ENCODE measurements at regions not wholly inside any gene's neighbourhood (a gene's known extent, or its start where the extent isn't known, plus 50 kb on each side); places are given as distances from the start of the nearest gene placed in this dataset.

DNA sequence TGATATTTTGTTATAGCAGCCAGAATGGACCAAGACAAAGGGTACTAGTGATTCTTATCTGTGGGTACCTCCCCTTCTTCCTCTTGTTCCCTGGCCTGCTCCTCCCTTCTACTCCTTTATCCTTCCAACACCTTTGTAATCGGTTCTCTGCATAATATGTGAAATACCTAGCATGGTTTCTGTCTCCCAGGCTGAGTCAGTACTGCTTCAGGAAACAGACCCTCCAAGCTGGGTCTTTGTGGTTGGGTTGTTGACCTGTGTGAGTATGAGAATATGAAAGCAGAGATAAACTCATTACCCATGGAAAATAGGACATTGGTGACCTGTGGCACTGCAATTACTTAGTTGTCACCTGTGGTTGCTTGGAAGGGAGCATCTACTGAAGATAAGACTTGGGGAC, 69.3 kb upstream of the KLF13 start:
- Histone ChIP-seq H3K4me1 (peaks cover 18% of the 10 kb centered on the region), H3K4me3 (no peak overlapping the region), H3K36me3 (no peaks in the 10 kb centered on the region), H3K27ac (no peak overlapping the region), H3K27me3 (no peaks in the 10 kb centered on the region), H3K9me3 (no peaks in the 10 kb centered on the region)
- no peak for DNase-seq (ENCODE audit: low spot score in 2 of 2)
- no peak for TF ChIP-seq POLR2A (IDR thresholded peaks at IDR 0.05)
- TF ChIP-seq EP300 (IDR thresholded peaks at IDR 0.05), result no peak
- WGBS, result 90% methylated on average over 1 of the region's 1 CpG

DNA sequence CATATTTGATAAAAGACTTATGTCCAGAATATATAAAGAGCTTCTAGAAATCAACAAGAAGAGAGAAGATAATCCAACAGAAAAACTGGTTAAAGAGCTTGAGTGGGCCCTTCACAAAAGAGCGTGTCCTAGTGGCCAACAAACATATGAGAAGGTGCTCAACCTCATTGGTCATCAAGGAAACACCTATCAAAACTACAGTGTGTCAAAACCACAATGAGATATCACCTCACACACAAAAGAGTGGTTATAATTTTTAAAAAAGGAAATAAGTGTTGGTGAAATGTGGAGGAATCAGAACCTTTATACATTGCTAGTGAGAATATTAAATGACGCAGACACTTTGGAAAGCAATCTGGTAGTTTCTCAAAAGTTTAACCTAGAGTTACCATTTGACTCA, 68.4 kb upstream of the KLF13 start:
- H3K27ac ChIP-seq, result no peak overlapping the region
- TF ChIP-seq, protein P1, sequence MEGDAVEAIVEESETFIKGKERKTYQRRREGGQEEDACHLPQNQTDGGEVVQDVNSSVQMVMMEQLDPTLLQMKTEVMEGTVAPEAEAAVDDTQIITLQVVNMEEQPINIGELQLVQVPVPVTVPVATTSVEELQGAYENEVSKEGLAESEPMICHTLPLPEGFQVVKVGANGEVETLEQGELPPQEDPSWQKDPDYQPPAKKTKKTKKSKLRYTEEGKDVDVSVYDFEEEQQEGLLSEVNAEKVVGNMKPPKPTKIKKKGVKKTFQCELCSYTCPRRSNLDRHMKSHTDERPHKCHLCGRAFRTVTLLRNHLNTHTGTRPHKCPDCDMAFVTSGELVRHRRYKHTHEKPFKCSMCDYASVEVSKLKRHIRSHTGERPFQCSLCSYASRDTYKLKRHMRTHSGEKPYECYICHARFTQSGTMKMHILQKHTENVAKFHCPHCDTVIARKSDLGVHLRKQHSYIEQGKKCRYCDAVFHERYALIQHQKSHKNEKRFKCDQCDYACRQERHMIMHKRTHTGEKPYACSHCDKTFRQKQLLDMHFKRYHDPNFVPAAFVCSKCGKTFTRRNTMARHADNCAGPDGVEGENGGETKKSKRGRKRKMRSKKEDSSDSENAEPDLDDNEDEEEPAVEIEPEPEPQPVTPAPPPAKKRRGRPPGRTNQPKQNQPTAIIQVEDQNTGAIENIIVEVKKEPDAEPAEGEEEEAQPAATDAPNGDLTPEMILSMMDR (IDR thresholded peaks at IDR 0.05), result no peak
- TF ChIP-seq POLR2A (IDR thresholded peaks at IDR 0.05) (no peak), EP300 (IDR thresholded peaks at IDR 0.05) (no peak), POLR2AphosphoS5 (IDR thresholded peaks at IDR 0.05) (no peak)
- H3K9me3 ChIP-seq, result no peaks in the 10 kb centered on the region
- no peaks in the 10 kb centered on the region for H3K36me3 ChIP-seq
- no peak overlapping the region for H3K4me3 ChIP-seq
- DNase-seq (ENCODE audit: low spot score in 2 of 2), result no peak
- 85% methylated on average over 2 of the region's 2 CpGs for WGBS
- H3K27me3 ChIP-seq, result no peaks in the 10 kb centered on the region
- peaks cover 22% of the 10 kb centered on the region for H3K4me1 ChIP-seq

DNA sequence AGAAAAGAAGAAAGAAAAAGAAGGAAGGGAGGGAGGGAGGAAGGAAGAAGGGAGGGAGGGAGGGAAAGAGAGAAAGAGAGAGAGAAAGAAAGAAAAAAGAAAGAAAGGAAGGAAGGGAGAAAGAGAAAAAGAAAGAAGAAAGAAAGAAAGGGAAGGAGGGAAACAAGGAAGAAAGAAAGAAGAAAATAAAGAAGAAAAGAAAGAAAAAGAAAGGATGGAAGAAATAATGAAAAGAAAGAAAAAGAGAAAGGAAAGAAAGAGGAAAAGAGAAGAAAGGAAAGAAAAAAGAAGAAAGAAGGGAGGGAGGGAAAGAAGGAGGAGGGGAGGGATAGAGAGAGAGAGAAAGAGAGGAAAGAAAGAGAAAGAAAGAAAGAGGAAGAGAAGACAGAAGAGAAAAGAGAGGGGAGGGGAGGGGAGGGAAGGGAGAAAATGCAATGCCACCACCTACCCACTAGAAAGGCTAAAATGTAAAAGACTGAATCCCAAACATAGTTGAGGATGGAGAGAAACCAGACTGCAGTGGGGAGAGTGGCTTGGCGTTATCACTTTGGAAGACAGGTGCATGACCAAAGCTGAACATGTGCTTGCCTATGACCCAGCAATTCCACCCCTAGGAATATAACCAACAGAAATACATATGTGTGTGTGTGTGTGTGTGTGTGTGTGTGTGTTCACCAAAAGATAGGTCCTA, 66.9 kb upstream of the KLF13 start:
- H3K4me3 ChIP-seq, result no peak overlapping the region
- no peak overlapping the region for H3K27ac ChIP-seq
- H3K4me1 ChIP-seq, result peaks cover 30% of the 10 kb centered on the region
- no peaks in the 10 kb centered on the region for H3K9me3 ChIP-seq
- no peaks in the 10 kb centered on the region for H3K27me3 ChIP-seq
- TF ChIP-seq, protein P1 (IDR thresholded peaks at IDR 0.05), result no peak
- TF ChIP-seq POLR2A (IDR thresholded peaks at IDR 0.05) (no peak), EP300 (IDR thresholded peaks at IDR 0.05) (no peak), POLR2AphosphoS5 (IDR thresholded peaks at IDR 0.05) (no peak)
- H3K36me3 ChIP-seq, result no peaks in the 10 kb centered on the region
- 100% methylated on average over 1 of the region's 1 CpG for WGBS
- no peak for DNase-seq (ENCODE audit: low spot score in 2 of 2)

DNA sequence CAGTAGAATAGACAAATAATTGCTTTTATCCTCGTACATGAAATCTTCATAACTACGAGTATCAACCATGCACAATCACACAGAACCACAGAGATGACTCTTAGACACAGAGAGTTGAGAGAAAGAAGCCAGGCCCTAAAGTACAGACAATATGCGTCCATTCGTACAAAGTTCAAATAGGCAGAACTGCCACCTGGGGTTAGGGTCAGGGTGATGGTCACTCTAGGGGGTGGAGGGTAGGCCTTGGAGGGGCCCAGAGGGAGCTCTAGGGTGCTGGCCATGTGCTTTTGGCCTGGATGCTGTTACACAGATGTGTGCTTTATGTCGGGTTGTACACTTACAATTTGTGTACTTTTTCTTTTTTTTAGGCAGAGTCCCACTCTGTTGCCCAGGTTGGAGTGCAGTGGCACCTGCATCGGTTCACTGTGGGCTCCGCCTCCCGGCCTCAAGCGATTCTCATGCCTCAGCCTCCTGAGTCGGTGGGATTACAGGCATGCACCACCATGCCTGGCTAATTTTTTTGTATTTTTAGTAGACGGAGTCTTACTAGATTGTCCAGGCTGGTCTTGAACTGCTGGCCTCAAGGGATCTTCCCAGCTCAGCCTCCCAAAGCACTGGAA, 65.9 kb upstream of the KLF13 start:
- peak; percentile 6 to 67 for DNase-seq (ENCODE audit: low spot score in 2 of 2)
- no peak overlapping the region for H3K4me3 ChIP-seq
- no peak for TF ChIP-seq POLR2A (IDR thresholded peaks at IDR 0.05)
- no peak for TF ChIP-seq EP300 (IDR thresholded peaks at IDR 0.05)
- TF ChIP-seq, protein P1 (IDR thresholded peaks at IDR 0.05), result no peak
- TF ChIP-seq POLR2AphosphoS5 (IDR thresholded peaks at IDR 0.05), result no peak
- 89% methylated on average over 11 of the region's 11 CpGs for WGBS
- no peak overlapping the region for H3K27ac ChIP-seq
- no peaks in the 10 kb centered on the region for H3K9me3 ChIP-seq
- no peaks in the 10 kb centered on the region for H3K27me3 ChIP-seq
- no peaks in the 10 kb centered on the region for H3K36me3 ChIP-seq
- H3K4me1 ChIP-seq, result peaks cover 34% of the 10 kb centered on the region

DNA sequence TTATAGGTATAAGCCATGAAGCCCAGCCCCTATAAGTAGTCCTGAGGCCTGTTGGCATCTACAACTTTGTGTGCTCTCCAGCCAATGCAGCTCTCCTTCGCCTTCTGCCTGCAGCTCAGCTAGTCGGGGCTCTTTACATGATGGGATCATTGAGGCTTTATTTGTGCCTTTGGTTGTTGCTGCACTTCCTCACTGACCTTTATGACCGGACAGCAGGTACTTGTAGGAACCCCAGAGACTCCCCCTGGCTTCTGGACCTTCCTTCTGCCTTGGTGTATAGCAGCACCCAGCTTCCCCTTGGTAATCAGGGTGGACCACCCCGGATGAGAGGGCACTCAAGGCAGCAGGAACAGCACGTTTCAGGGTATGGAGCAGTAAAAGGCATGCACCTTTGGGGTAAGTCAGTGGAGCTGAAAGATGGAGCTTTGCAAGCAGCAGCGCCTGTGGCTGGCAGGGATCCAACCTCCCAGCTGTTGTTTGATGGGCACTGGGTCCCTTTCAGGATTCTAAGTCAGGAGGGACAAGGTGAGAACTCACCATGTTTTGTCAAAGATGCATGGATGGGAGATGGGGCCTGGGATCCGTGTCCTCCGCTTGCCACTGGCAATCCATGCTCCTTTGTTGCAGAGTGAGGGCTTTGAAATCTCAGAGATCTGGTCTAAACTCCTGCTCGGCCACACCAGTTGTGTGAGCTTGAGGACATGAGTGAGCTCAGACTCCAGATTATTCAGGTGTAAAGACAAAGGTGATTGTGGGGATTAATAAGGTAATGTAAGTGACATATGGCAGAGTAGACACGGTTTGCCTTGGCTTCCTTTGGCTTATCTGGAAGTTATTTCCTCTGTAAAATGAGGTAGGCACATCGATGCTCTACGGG, 65.1 kb upstream of the KLF13 start:
- H3K36me3 ChIP-seq, result no peaks in the 10 kb centered on the region
- no peak overlapping the region for H3K27ac ChIP-seq
- peaks cover 36% of the 10 kb centered on the region for H3K4me1 ChIP-seq
- 91% methylated on average over 12 of the region's 12 CpGs for WGBS
- TF ChIP-seq, protein P1 (IDR thresholded peaks at IDR 0.05), result no peak
- TF ChIP-seq POLR2A (IDR thresholded peaks at IDR 0.05) (no peak), POLR2AphosphoS5 (IDR thresholded peaks at IDR 0.05) (no peak), EP300 (IDR thresholded peaks at IDR 0.05) (no peak)
- no peaks in the 10 kb centered on the region for H3K9me3 ChIP-seq
- no peak overlapping the region for H3K4me3 ChIP-seq
- peak; percentile 50 to 51 for DNase-seq (ENCODE audit: low spot score in 2 of 2)
- H3K27me3 ChIP-seq, result no peaks in the 10 kb centered on the region

Data from suprapubic skin (tissue), 4 donors.